Stimulated activated CD4-positive, alpha-beta T cell treated with anti-CD3 and anti-CD28 coated beads, Interleukin-4, amount 100 ng/mL, for 1 hour (primary cell): ENCODE measurements at regions not wholly inside any gene's neighbourhood (a gene's known extent, or its start where the extent isn't known, plus 50 kb on each side); places are given as distances from the start of the nearest gene placed in this dataset.

Experiments used
- DNase-seq: peaks from one replicate; pipeline ENCODE4 v3.0.0-alpha.2; 2020

DNA sequence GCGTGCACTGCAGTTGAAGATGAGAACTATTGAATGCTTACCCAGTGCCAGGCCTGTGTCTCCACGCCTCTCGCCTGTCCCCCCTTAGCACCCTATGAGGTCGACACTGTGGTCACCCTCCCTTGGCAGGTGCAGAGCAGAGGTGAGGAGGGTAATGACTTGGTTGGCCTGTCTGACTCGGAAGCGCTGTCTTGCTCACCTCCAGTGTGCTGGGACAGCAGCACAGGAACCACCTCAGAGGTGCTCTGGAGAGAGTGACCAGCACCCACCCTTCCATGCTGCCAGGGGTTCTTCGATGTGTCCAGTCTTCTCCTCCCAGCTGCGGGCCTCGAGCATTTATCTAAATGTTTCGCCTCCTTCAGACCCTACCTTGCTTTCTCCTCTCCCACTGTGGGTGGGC is 178.3 kb upstream of the IRX2 start:
- no peak for DNase-seq

GRCh38 chr5:2921651-2922050 is 170.2 kb upstream of the IRX2 start:
- no peak for DNase-seq

GRCh38 chr5:2921176-2921575 is 169.7 kb upstream of the IRX2 start:
- DNase-seq = no peak

DNA sequence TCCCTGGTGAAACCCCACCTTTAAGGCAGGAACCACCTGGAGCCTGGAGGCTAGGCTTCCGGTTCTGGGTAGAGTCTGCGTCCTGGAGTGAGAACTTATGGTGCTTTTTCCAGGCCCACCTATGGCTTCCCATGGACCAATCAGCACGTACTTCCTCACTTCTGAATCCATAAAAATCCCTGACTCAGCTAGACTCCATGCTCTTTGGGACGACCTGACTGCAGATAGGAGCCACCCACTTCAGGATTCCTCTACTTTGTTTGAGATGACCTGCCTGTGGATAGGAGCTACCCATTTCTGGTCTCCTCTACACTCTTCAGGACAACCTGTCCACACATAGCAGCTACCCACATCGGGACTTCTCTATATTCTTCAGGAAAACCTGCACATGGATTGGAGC is 168.8 kb upstream of the IRX2 start:
- no peak for DNase-seq

- DNase-seq = no peak
Observed at GRCh38 chr5:2919310-2920018, 168.0 kb upstream of the IRX2 start.

DNA sequence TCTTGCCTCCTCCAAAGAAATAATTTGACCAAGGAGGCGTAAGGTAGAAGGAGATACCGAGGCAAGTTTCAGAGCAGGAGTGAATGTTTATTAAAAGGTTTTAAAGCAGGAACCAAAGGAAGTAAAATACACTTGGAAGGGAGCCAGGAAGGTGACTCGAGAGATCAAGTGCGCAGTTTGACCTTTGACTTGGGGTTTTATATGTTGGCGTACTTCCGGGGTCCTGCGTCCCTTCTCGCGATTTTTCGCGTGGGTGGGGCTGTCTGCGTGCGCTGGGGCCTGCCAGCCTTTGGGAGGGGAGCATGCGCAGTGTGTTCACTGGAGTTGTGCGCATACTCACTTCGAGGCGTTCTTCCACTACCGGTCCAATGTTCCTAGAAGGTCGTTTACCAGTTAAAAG is 166.0 kb upstream of the IRX2 start:
- no peak for DNase-seq

- DNase-seq = no peak
Observed at GRCh38 chr5:2917093-2917492, 165.6 kb upstream of the IRX2 start.

DNA sequence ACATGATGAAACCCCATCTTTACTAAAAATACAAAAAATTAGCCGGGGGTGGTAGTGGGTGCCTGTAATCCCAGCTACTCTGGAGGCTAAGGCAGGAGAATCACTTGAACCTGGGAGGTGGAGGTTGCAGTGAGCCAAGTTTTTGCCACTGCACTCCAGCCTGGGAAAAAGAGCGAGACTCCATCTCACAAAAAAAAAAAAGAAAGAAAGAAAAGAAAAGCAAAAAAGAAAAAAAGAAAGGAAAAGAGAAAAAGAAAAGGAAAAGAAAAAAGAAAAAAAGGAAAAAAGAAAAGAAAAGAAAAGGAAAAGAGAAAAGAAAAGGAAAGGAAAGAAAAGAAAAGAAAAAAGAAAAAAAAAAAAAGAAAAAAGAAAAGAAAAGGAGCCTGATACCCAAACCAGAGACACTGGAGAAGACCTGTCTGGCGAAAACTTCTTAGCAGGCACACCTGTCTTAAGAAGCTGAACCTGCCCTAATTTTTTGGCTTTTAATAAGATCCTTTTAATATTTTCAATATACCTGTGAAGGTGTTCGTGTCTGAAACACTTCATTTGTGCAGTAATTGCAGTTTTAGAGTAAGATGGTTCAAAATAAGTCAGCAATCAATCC is 164.7 kb upstream of the IRX2 start:
- no peak for DNase-seq

- DNase-seq = no peak
Observed at GRCh38 chr5:2914981-2915484, 163.6 kb upstream of the IRX2 start.

DNA sequence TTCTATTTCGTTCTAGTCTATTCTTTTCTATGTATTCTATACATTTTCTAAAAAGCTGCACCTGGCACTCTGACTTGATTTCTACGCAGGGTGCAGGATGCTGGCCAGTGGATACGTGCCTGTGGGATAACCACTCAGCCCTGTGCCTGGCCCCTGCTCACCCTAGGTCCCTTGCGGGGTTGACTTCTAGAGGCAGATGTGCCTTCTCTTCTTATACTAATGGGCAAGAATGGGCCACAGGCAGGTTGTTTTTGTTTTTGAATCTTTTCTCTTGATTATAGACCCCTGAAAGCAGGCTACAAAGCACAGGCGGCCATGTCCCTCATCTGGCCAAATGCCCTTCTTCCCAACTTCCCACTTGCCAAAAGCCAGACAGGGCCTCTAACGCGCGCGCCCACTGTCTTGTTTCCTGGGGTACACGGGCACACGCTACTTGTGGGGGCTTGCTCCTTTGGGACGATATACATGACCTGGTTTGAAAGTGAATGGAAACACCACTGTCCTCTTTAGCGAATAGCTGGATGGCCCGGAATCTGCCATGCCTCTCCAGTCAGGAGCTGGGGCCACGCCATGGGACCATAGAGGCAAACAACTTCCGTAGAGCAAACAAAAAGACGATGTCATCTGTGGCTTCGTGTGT is 162.7 kb upstream of the IRX2 start:
- no peak for DNase-seq

- no peak for DNase-seq
Observed at GRCh38 chr5:2913281-2913680, 161.8 kb upstream of the IRX2 start.

- DNase-seq = no peak
Observed at GRCh38 chr5:2912741-2913140, 161.3 kb upstream of the IRX2 start.

DNA sequence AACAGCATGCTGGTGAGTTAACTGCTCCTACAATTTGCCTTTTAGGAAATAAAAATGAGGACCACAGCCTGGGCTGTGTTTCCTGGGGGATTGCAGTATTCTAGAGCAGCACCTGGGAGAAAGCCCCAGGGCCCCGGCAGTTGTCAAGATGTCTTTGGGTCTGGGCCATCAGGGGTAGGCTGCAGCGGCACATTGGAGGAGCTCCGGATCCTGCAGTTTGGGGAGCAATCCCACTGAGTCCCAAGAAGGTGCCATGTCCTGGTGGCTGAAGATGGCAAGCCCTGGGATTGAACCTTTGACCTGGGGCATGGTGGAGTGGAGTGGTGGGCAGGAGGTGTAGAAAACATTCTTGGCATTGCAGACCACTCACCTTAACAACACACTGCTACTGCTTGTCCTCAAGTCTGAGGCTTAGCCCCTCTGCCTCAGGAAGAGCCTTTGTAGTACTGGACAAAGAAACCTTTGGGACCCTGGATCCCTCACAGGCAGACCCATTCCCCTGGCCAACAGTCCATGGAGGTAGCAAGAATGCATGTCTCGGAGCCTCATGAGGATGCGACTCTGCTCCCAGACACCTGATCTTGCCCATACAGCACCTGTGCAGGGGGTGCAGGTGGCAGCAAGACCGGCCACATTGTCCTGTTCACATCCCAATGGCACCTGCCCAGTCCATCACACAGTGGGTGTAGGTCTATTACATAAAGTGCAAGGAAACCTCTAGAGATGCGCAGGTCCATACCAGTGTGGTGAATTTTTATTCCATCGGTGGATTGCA is 159.1 kb upstream of the IRX2 start:
- DNase-seq = no peak

GRCh38 chr5:2909035-2909434 is 157.6 kb upstream of the IRX2 start:
- DNase-seq = no peak

DNA sequence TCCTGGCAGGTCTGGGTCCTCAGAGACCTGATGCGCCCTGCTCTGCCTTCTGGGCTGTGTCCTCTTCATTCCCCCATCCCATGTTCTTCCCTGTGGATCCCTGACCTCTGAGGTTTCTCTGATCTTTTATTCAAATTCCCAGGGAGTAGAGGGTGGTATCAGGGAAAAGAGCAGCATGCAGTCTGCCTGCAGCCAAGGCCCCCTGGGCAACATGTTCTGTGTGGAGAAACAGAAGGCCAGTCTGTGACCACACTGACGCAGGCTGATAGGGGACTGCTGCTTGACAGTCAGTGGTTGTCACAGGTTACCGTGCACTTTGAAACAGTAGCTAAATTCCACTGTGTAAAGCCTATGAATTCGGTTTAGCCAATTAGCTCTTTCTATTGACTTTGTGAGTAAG is 156.6 kb upstream of the IRX2 start:
- DNase-seq = no peak

GRCh38 chr5:2906302-2907090 is 155.0 kb upstream of the IRX2 start:
- no peak for DNase-seq

GRCh38 chr5:2905741-2906140 is 154.3 kb upstream of the IRX2 start:
- no peak for DNase-seq

DNA sequence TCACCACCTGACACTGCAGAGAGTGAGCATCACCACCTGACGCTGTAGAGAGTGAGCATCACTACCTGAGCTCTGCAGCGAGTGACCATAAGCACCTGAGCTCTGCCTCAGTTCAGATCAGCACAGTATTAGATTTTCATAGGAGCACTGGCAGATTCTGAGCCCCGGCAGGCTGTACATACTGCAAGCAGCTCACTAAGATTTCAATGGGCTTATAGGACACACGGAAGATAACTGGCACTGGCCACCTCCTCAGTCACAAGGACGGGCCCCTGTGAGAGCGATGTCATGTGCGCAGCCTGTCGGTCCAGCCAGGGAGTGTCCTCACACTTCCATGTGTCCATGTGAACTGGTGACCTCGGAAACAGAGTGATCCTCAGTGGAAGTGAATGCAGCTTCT is 153.5 kb upstream of the IRX2 start:
- no peak for DNase-seq

DNA sequence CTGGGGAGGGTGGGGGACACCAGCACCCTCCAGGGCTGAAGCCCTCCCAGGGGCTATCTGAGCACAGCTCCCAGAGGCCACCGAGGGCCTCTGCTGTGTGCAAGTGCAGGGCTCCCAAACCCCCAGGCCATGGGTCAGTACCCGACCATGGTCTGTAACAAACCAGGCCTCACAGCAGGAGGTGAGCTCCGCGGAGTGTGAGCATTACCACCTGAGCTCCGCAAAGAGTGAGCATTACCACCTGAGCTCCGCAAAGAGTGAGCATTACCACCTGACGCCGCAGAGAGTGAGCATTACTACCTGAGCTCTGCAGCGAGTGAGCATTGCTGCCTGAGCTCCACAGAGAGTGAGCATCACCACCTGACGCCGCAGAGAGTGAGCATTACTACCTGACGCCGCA is 152.9 kb upstream of the IRX2 start:
- DNase-seq = no peak

DNA sequence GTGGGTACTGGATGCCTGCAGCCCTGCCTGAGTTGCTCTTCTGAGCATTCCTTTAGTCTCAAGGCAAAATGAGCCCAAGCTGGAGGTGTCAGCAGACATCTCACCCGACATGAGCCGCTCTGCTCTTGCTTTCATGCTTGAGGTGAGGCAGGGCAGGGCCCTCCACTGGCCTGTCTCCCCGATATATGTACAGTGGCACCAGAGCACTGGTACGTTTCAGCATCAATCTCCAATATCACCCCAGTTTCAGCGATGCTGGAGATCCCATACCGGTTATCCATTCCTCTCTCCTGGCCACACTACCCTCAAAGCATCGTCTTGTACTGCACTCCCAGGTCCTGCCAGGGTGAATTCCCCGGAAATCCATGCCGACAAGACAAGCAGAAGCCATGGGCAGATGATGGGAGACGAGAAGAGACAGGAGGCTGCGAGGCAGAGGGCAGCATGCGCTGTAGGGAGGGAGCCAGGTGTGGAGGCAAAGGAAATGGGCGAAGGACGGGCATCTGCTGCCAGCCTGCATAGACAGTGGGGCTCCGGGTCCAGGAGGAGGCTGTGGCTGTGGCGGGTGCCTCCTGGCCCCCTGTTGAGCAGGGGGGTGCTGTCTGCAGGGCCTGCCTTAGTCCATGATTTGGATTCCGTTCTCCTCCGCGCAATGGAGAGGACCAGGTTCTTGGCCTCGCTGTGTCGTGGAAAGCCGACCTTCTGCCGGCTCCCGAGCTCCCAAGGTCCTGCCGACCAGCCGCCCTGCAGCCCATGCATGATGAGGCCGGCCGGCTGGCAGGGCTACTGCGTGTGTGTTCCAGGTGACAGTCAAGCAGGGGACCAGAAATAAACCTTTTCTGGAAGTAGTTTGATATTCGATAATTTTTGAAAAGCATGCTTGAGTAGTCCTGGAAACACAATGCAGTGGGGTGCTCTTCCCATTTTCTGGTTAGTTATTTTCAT is 152.2 kb upstream of the IRX2 start:
- no peak for DNase-seq

GRCh38 chr5:2902742-2903297 is 151.3 kb upstream of the IRX2 start:
- no peak for DNase-seq
